Right lung (tissue), 2 donors: ENCODE measurements at regions not wholly inside any gene's neighbourhood (a gene's known extent, or its start where the extent isn't known, plus 50 kb on each side); places are given as distances from the start of the nearest gene placed in this dataset.

Experiments used
- DNase-seq, 2 donors: peaks; one replicate each; pipeline ENCODE4 v3.0.0-alpha.2; 2013

DNA sequence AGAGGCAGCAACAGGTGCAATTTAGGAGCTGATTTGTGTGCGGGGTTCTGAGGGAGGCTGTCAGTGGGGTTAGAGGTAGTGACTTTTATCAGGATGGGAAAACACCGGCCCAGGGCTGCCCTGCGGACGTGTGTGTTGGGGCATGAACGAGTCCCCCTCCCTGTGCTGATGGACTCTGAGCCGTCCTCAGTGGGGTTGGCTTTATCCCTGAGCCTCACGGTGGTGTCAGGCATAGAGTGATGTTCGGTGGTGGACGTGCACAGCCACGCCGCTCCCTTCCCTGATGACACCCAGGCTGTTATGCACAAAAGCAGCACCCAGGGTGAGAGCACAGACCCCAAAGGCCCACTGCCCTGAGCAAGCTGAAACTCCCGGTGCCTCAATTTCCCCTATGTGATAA lies 809.1 kb downstream of the BRD1 start:
- no peak for DNase-seq

- no peak for DNase-seq
These were observed 810.0 kb downstream of the BRD1 start for GRCh38 chr22:49017482-49018329.

GRCh38 chr22:49016909-49017481 lies 810.7 kb downstream of the BRD1 start:
- no peak for DNase-seq

GRCh38 chr22:49015993-49016908 lies 811.4 kb downstream of the BRD1 start:
- no peak for DNase-seq

DNA sequence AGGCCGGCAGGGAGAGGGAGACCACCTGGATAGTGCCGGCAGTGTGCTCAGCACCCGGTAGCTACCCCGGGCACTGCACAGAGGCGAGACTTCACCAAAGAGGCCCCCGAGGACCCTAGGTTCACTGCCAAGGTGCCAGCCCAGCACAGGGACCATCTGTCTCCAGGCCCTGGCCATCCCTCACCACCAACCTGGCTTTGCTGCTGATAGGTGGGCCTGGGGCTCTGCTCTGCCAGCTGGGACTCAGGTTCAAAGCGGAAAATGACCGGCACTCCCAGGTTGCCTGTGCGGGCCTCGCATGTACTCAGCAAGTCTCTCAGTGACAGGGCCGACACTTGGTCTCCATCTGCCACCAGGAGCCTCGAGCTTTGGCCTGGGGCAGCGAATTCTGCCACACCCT lies 812.2 kb downstream of the BRD1 start:
- no peak for DNase-seq

GRCh38 chr22:49014227-49015201 lies 813.2 kb downstream of the BRD1 start:
- DNase-seq = no peak

DNA sequence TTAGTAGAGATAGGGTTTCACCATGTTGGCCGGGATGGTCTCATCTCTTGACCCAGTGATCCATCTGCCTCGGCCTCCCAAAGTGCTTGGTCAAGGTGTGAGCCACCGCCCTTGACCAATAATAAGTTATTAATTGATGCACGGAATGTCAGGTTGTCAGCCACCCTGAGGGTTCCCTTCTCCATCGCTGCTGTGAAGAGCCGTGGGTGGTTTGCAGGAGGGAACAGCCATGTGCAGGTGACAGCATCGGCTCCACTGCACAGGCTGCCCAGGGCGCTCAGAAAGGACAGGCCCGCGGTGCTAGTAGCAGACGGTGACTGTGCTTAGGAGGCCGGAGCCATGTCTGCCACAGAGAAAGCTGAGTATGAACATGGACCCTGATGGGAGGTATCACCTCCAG lies 814.0 kb downstream of the BRD1 start:
- DNase-seq = no peak

DNA sequence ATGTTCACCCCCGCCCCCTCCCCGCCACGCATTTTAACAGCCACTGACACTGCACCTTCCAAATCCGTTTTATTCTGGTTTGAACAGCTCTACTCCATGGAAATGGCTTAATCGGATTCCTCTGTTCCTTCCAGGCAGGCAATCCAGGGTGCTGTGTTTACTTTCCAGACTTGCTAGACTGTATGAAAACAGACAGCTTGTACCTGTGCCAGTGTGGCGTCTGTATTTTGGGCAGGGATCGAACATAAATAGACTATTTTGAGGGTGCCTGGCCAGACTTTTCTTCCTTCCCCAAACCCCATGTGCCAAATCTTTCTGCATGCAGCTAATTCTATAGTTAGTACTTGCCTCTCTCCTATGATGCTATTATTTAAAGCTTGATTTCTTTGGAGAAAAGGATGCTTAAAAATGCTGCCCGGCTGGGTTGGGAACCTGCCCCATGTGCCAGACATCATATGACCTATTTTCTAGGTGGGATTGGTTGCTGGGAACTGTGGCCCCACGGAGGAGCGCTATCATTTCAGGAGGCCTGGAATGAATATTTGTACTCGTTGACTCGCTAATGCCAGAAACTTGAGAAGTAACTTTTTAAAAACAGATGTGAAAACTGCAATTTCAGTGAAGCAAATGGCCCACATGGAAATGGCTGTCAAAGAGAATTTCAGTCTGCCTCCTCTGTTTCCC lies 814.8 kb downstream of the BRD1 start:
- no peak for DNase-seq

GRCh38 chr22:49011769-49012648 lies 815.7 kb downstream of the BRD1 start:
- no peak for DNase-seq

DNA sequence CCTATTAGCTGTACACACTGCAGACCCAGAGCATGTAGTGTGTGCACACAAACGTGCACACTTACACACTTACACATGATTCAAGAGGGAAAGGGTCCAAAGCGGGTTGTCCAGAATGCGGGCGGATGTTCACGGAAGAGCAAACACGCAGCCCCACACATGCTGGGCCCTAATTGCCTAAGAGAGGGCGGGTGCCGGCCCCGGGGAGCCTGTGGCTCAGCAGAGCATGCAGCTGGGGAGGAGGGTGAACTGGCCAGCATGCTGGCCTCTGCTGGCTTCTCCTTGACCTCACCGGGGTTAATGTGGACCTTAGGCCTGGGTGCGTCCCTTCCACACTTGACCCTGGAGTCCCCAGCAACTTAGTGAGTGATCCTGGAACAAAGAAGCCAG lies 816.3 kb downstream of the BRD1 start:
- DNase-seq = no peak

DNA sequence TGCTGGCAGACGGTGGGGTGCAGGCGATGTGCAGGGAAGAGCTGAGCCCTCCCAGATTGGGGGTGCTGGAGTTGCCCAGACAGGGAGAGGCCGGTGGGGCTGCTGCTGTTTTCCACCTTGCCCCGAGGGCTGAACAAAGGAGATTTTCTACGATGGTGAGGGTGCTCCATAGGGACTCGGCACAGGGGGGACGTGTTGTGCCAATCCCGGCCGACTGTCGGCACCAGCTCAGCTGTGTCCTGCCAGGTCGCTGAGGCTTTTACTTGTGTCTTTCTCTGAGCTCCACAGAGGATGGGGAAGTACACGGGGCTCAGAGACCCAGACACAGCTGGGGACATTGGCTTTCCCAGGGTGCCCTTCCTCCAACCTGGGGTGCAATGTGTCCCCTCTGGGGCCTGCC lies 816.8 kb downstream of the BRD1 start:
- DNase-seq = no peak

GRCh38 chr22:49010070-49010863 lies 817.4 kb downstream of the BRD1 start:
- no peak for DNase-seq

- DNase-seq = no peak
These were observed 818.2 kb downstream of the BRD1 start for GRCh38 chr22:49009359-49010063.

GRCh38 chr22:49008682-49009235 lies 818.9 kb downstream of the BRD1 start:
- DNase-seq = no peak

- DNase-seq = no peak
These were observed 820.5 kb downstream of the BRD1 start for GRCh38 chr22:49007013-49007653.

GRCh38 chr22:49006207-49007012 lies 821.3 kb downstream of the BRD1 start:
- no peak for DNase-seq
